HepG2 (cell line): ENCODE measurements at regions not wholly inside any gene's neighbourhood (a gene's known extent, or its start where the extent isn't known, plus 50 kb on each side); places are given as distances from the start of the nearest gene placed in this dataset.
A peak's percentile ranks its signal among the peaks of the same experiment; 100 is the strongest.

Source experiments
- CEBPZ ChIP-seq: IDR thresholded peaks from 2 replicates; pipeline ENCODE4 v1.6.1; 2012; ENCODE audit warnings: low read length, improper control_type of control experiment
- IKZF4 ChIP-seq: sonication (generic); formaldehyde crosslinking; IDR thresholded peaks from 2 replicates; pipeline ENCODE4 v1.5.1; 2020; ENCODE audit warnings: borderline replicate concordance, mild to moderate bottlenecking, low read depth, missing genetic modification reagents; ENCODE audit errors: not compliant biosample characterization
- NR2F2 ChIP-seq: IDR thresholded peaks from 2 replicates; pipeline ENCODE4 v1.6.1; 2012; ENCODE audit warnings: low read depth, inconsistent platforms, borderline replicate concordance
- RORA ChIP-seq: sonication (generic); formaldehyde crosslinking; IDR thresholded peaks from 2 replicates; pipeline ENCODE4 v1.5.0; 2020; ENCODE audit warnings: mild to moderate bottlenecking, missing genetic modification reagents, moderate library complexity
- TCF12 ChIP-seq, 2 experiments: fragments of 450-650 bp in 1 of 2; sonication (generic) in 1 of 2; formaldehyde crosslinking in 1 of 2; IDR thresholded peaks; 2 replicates each; pipeline versions ENCODE4 v1.6.1 to v1.8.0; 2017 to 2022; ENCODE audit warnings: antibody characterized with exemption in 1 of 2, mild to moderate bottlenecking in 1 of 2, missing genetic modification reagents in 1 of 2, moderate library complexity in 1 of 2
- ZNF142 ChIP-seq: sonication (generic); formaldehyde crosslinking; IDR thresholded peaks from 2 replicates; pipeline ENCODE4 v1.4.0; 2020; ENCODE audit warnings: missing genetic modification reagents
- ZNF280D ChIP-seq: sonication (generic); formaldehyde crosslinking; IDR thresholded peaks from 2 replicates; pipeline ENCODE4 v1.5.1; 2020; ENCODE audit warnings: mild to moderate bottlenecking, missing genetic modification reagents
- ZNF503 ChIP-seq: sonication (generic); formaldehyde crosslinking; IDR thresholded peaks from 2 replicates; pipeline ENCODE4 v1.4.0; 2020; ENCODE audit warnings: missing genetic modification reagents
- ZNF550 ChIP-seq: sonication (generic); formaldehyde crosslinking; IDR thresholded peaks from 2 replicates; pipeline ENCODE4 v1.4.0; 2020; ENCODE audit warnings: mild to moderate bottlenecking, missing genetic modification reagents, borderline replicate concordance
- ZNF577 ChIP-seq: sonication (generic); formaldehyde crosslinking; IDR thresholded peaks from 2 replicates; pipeline ENCODE4 v1.4.0; 2020; ENCODE audit warnings: mild to moderate bottlenecking, low read depth, missing genetic modification reagents, borderline replicate concordance
- ZSCAN5A ChIP-seq: sonication (generic); formaldehyde crosslinking; IDR thresholded peaks from 2 replicates; pipeline ENCODE4 v1.8.0; 2022; ENCODE audit warnings: mild to moderate bottlenecking, missing genetic modification reagents, borderline replicate concordance

- TF ChIP-seq CEBPZ (no peak), RORA (no peak), ZNF577 (CRISPR knock-in tag) (no peak), NR2F2 (peak; percentile 85), ZNF142 (CRISPR knock-in tag) (no peak), TCF12 (IDR thresholded peaks at IDR 0.05) (no peak), TCF12 (CRISPR knock-in tag; IDR thresholded peaks at IDR 0.05) (no peak), ZNF550 (CRISPR knock-in tag) (no peak), ZNF280D (CRISPR knock-in tag) (peak; percentile 62; the same call in 1 of the 2 replicates), ZNF503 (peak; percentile 61; the same call in 1 of the 2 replicates), IKZF4 (CRISPR knock-in tag) (no peak), ZSCAN5A (CRISPR knock-in tag) (peak; percentile 87; the same call in 1 of the 2 replicates)
These were observed 674.5 kb upstream of the NECTIN3 start (continued) for GRCh38 chr3:110397115-110397514.
